HCEC 1CT (cell line): ENCODE measurements at regions not wholly inside any gene's neighbourhood (a gene's known extent, or its start where the extent isn't known, plus 50 kb on each side); places are given as distances from the start of the nearest gene placed in this dataset.

Experiments used
- DNase-seq: peaks from one replicate; pipeline ENCODE4 v3.0.0-alpha.2; 2017

GRCh38 chr1:4404854-4405590 lies 249.4 kb upstream of the AJAP1 start:
- no peak for DNase-seq

DNA sequence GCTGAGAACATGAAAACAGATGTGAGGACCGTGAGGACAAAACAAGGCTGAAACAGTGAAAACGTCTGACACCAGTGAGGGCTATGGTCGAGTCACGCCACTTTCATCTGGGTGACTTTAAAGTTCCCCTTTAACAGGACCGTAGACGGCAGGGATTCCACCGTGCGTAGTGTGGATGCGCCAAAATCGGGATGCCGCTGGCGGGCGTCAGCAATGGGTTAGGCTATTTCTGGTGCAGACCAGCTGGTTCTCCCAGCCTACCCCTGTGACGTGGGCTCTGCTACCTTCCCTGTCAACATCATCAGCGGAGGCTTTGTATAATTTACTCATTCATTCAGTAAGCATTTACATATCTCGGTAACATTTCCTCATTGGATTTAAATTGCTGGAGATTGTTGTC lies 246.6 kb upstream of the AJAP1 start:
- no peak for DNase-seq

GRCh38 chr1:4408380-4408779 lies 246.0 kb upstream of the AJAP1 start:
- DNase-seq: no peak

DNA sequence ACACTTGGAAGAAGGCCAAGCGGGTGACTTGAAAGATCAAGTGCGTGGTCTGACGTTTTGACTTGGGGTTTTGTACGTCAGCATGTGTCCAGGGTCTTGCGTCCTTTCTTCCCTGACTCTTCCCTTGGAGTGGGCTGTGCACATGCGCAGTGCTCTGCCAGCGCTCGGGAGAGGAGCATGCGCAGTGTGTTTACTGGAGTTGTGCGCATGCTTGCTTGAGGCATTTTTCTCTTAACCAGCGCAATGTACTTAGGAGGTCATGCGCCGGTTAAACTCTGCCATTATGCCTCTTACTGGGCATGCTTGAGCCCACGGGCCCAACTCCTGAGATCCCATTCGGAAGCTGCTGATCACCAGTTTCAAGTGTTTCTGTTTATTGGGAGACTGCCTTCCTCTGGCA lies 242.5 kb upstream of the AJAP1 start:
- DNase-seq: no peak

- no peak for DNase-seq
These were observed 238.9 kb upstream of the AJAP1 start for GRCh38 chr1:4415476-4415875.

DNA sequence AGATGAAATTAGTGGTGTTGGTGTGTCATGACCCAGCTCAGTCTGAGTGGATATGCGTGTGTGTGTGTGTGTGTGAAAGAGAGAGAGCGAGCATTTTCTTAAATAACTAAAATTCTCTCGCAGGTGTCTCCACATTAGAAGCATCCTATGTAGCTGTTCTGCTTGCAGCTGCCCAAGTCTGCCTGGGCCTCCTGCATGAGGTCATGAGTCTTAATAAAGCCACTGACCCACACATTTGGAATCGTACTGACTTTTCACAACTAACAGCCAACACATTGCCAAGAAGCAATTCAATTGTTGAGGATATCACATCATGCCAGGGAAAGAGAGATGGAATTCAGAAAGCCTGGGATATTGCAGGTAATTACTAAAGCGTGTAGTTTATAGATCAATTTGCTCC lies 238.2 kb upstream of the AJAP1 start:
- DNase-seq: no peak

- DNase-seq: no peak
These were observed 236.4 kb upstream of the AJAP1 start for GRCh38 chr1:4418021-4418420.

GRCh38 chr1:4421986-4422385 lies 232.4 kb upstream of the AJAP1 start:
- DNase-seq: no peak

DNA sequence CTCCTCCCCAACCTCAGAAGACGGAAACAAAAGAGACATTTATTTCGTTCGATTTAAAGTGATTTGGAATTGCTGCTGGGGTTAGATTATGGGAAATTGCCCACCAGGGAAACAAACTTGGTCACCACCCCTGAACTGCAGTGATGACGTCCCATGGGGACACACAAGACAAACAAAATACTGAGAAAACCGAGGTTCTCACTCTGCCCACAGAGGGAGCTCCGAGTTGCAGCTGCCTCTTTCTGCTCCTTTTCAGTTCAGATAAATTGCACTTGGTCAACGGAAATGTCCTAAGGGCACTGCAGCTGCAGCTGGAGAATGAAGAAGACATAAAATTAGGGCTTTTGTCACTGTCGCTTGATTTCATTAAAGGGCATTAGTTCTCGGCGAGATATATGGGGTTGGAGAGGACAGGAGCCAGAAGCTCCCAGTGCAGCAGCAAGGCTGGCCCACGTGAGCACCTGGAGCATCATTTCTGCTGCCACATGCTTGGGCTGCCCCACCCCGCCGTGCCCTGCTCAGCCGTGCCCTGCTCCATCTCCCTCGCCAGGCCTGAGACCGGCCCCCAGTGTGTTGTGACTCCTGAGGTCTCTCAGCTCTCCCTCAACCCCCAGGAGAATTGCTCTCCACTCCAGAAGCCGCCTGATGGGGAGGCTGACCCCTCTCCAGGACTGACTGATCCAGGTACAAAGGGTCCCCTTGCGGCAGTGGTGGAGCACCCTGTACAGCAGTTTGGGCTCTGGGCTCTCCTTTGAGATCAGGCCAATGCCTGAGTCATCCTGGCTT lies 231.7 kb upstream of the AJAP1 start:
- no peak for DNase-seq

DNA sequence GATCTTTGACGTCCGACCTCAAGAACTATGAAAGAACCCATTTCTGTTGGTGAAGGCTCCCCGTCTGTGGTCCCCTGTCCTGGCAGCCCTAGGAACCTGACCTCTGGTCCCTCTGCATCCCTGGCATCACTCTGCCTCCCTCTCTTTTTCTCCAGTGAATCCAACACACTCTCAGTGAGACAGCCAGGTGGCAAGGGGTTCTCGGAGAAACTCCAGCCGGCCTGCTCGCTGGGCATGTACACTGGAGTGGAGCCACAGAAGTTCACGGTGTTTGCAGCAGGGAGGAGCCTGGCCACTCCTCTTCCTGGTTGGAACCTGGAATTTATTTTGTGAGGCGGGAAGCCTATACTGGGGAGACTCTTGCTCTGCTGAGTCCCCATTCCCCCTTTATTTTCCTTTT lies 230.2 kb upstream of the AJAP1 start:
- DNase-seq: no peak

- DNase-seq: no peak
These were observed 229.6 kb upstream of the AJAP1 start for GRCh38 chr1:4424766-4425165.

DNA sequence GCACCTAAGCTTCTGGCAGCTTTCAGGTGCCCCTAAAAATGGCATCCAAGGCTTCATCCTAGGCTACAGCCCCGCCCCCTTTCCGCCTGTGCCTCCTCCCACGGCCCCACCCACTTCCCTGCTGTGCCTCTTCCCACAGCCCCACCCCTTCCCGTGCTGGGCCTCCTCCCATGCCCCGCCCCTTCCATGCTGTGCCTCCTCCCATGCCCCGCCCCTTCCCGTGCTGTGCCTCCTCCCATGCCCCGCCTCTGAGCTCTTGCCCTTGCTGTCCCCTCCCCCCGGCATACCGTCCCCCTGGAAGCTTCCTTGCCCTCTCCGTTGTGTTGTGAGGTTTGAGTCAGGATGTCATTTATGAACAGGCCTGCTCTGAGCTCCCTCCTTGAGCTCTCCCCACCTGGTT lies 228.5 kb upstream of the AJAP1 start:
- no peak for DNase-seq

DNA sequence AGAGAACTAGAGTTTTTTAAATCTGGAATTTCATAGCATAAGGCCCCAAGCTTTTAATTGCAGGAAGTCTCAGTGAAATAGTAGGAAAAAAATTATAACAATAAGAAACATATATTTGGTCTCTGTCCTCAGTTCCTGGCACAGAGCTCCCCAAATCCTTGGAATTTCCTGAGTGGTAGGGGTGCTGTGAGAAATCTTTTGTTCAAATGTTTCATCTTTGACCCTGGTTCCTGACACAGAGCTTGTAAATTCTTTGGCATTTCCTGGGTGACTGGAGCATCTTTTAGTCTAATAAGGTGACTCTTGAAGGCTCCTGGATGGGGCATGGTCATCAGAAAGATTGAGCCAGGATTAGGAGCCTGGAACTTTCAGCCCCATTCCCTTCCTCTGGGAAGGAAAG lies 225.7 kb upstream of the AJAP1 start:
- no peak for DNase-seq

DNA sequence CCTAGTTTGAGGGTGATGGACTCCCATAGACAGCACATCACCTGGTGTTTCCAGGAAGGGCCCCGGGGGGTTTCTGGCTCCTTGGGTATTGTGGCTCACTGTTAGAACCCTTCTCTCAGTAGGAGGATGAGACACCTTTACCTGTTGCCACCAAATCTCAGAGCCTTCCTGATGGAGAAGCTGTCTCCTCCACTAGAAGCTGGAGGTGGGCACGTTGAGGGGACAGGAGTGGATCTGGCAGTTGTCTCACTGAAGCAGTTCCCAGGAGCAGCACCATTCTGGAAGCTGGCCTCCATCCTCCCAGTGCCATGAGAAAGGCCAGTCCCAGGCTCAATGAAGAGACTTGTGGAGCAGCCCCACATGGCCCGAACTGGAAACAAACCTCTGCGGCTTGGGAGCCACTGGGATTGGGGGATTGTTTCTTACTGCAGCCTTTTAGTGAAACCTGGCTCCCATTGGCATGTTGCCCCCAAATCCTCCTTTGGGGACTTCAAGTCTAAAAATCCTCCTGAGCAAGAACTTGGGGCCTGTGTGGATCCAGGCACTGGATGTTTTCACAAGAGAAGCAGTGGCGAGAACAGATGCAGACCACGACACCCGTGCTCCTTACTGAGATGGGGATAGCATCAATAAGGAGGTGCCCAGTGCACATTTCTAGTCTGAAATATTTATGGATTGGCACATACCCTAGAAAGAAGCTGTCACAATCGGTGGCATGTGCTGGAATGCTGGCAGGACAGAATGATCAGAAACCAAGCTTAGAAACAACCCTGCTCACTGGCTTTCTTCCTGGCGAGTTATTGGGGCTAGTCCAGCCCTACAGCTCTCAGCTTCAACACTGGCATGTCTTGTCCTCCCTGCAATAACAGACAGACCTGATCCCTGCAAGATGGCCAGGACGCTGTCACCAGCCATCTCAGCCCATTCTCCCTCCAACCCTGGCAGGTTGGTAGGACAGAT lies 223.7 kb upstream of the AJAP1 start:
- no peak for DNase-seq

GRCh38 chr1:4431491-4431890 lies 222.9 kb upstream of the AJAP1 start:
- DNase-seq: no peak

DNA sequence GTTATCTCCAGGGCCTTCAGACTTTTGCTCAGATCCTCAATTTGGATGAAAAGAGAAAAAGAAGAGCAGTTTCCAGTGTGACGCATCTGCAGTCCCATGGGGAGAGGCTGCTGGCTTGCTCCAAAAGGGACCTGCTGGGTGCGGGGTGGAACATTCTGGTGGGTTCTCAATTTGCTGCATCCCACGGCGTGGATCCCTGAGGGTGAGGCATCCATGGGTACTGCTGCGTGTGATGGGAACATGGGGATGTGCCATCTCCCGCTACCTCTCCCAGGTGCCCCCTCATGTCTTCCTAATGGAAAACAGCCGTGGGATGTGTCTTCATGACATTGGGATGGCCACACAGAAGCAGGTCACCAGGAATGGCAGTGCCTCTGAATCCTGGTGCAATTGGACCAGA lies 221.3 kb upstream of the AJAP1 start:
- no peak for DNase-seq

DNA sequence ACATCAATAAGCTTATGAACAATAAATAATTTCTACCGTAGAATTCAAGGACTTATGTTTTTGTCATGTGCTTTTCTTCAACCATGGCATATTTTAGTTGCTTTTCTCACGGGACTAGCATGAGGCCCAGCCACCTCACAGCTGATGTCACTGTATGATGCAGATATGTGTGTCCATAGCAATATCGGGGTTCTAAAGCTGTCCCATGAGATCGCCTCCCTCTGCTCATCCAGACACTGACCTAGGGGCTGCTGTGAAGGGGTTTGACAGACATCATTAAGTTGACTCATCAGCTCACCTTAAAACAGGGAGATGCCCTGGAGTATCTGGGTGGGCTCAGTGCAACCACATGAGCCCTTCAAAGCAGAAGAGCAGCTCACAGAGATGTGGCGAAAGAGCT lies 210.3 kb upstream of the AJAP1 start:
- DNase-seq: no peak

GRCh38 chr1:4447778-4448420 lies 206.5 kb upstream of the AJAP1 start:
- no peak for DNase-seq

DNA sequence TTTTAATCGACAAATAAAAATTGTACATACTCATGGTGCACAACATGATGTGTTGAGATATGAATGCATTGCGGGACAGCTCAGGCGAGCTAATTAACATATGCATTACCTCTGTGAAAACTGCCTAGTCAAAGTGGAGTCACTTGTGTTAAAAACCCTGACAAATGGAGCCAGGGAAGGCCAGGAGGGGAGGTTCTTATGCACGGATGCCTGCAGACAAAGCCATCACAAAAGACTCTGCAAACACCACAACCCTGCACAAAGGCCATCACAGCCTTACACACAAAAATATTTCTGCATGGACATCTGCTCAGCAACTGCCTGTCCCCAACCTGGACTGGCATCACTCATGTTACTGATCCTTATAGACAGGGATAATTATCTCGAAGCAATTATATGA lies 204.4 kb upstream of the AJAP1 start:
- no peak for DNase-seq

DNA sequence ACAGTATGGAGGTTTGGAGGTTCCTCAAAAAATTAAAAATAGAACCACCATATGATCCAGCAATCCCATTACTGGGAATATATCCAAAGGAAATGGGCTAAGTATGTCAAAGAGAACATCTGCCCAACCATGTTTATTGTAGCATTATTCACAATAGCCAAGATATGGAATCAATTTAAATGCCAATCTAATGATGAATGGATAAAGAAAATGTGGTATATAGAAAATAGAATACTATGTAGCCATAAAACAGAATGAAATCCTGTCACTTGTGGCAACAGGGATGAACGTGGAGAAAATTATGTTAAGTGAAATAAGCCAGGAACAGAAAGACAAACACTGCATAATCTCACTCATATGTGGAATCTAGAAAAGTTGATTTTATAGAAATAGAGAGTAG lies 201.7 kb upstream of the AJAP1 start:
- DNase-seq: no peak

DNA sequence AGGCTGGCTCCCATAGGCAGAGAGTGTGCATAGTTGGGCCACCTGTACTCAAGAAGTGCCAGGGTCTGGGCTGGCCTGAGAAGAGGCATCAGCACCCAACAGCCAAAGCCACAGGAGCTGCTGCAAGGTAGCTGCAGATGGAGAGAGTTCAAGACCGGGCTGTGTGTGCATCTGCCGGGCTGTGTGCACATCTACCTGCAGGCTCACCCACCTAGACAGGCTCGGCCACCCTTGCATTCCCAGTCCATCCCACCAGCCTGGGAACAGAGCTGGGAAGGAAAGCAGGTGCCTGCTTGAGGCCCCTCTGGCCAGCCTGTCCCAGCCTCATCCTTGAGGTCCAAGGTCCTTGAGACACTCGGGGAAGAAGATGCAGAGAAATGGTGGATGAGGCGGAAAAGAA lies 194.4 kb upstream of the AJAP1 start:
- no peak for DNase-seq

DNA sequence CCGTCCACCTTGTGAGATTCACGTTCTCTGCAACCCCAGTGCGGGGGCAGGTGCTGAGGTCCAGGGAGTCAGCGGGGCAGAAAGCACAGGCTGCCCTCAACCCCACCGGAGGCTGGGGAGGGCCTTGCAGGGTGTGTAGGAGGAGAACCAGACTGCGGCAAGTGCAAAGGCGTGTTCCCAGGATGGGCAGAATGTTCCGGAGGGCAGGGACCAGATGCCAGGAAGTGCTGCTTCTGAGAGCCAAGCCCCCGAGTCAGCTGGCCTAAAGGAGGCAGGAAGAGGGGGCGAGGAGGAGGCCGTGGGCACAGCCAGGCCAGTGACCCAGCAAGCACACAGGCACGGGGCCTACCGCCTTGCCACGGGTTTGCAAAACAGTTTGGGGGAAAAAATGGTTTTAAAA lies 193.8 kb upstream of the AJAP1 start:
- no peak for DNase-seq

GRCh38 chr1:4461726-4462290 lies 192.6 kb upstream of the AJAP1 start:
- DNase-seq: no peak
